Fibroblast of pulmonary artery (primary cell): ENCODE measurements at regions not wholly inside any gene's neighbourhood (a gene's known extent, or its start where the extent isn't known, plus 50 kb on each side); places are given as distances from the start of the nearest gene placed in this dataset.

ENCODE experiments used
- DNase-seq: peaks from one replicate; pipeline ENCODE4 v3.0.0-alpha.2; 2010; ENCODE audit warnings: low read depth
- H3K4me3 ChIP-seq: replicated peaks from 2 replicates; pipeline ENCODE4 v1.5.1; 2011; ENCODE audit warnings: low read depth, mild to moderate bottlenecking, control low read depth, low read length, moderate library complexity
- CTCF ChIP-seq: IDR thresholded peaks from 2 replicates; pipeline ENCODE4 v1.5.1; 2011; ENCODE audit warnings: mild to moderate bottlenecking, control low read depth, low read length, inconsistent platforms; ENCODE audit errors: missing control alignments

GRCh38 chr15:66615846-66616245 lies 50.0 kb upstream of the LCTL start:
- no peak for DNase-seq
- no peak overlapping the region for H3K4me3 ChIP-seq
- no peak for TF ChIP-seq CTCF

- no peak for TF ChIP-seq CTCF
- peak; percentile 88 for DNase-seq
Measured at GRCh38 chr15:66617137-66618090, 51.6 kb upstream of the LCTL start.

GRCh38 chr15:66619152-66619903 lies 53.5 kb upstream of the LCTL start:
- peak; percentile 90 for TF ChIP-seq CTCF
- DNase-seq: peak; percentile 80
- no peak overlapping the region for H3K4me3 ChIP-seq

More at GRCh38 chr15:66617137-66618090, 51.6 kb upstream of the LCTL start:
- H3K4me3 ChIP-seq: no peak overlapping the region

- no peak overlapping the region for H3K4me3 ChIP-seq
- no peak for TF ChIP-seq CTCF
- no peak for DNase-seq
Measured at GRCh38 chr15:66620341-66620740, 54.5 kb upstream of the LCTL start.

GRCh38 chr15:66620744-66621344 lies 55.0 kb upstream of the LCTL start:
- DNase-seq: no peak
- no peak for TF ChIP-seq CTCF
- no peak overlapping the region for H3K4me3 ChIP-seq

- peak; percentile 54 for DNase-seq
- no peak for TF ChIP-seq CTCF
- H3K4me3 ChIP-seq: no peak overlapping the region
Measured at GRCh38 chr15:66621491-66622467, 56.0 kb upstream of the LCTL start.
